B cell (primary cell): ENCODE measurements at regions not wholly inside any gene's neighbourhood (a gene's known extent, or its start where the extent isn't known, plus 50 kb on each side); places are given as distances from the start of the nearest gene placed in this dataset.

Source experiments
- CTCF ChIP-seq: fragments of 200-600 bp; IDR thresholded peaks from one replicate; pipeline ENCODE4 v1.8.0; 2022; ENCODE audit warnings: antibody characterized with exemption, mild to moderate bottlenecking
- EZH2 ChIP-seq: IDR thresholded peaks from 2 replicates; pipeline ENCODE4 v1.6.1; 2012; ENCODE audit warnings: borderline replicate concordance, low read depth, mild to moderate bottlenecking, moderate library complexity, low read length; ENCODE audit not compliant: insufficient read depth, poor library complexity, severe bottlenecking

GRCh38 chr7:28245123-28245878 lies 64.7 kb upstream of the JAZF1 start:
- no peak for TF ChIP-seq CTCF
- no peak for TF ChIP-seq EZH2
